HuH-7.5 (cell line): ENCODE measurements at regions not wholly inside any gene's neighbourhood (a gene's known extent, or its start where the extent isn't known, plus 50 kb on each side); places are given as distances from the start of the nearest gene placed in this dataset.
"Not testable (repeated sequence)": the region's sequence is repeated elsewhere in the genome, so short reads cannot be mapped to it uniquely, and the experiment has no call there.

Experiments
- DNase-seq: peaks from one replicate; pipeline ENCODE4 v3.0.0; 2011; ENCODE audit warnings: low spot score

- no peak for DNase-seq
Observed at GRCh38 chr2:195162918-195163317, 494.1 kb upstream of the SLC39A10 start.

DNA sequence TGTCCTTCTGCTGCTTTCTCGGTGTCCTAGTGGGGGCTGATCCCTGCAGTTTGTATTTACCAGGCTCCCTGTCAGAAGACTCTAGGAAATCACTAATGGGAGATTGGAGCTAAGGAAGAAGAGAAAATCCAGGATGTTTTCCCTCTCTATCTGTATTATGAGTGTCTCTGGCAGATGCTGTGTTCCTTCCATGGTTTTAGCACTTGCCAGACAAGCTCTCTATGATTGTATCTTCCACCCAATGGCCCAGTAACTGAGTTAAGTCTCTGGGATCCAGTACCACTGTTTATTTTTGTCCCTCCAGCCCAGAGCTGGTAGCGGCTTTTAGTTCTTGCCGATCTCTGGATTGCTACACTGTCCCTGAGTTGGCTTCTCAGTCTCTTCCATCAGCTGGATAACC is 494.8 kb upstream of the SLC39A10 start:
- no peak for DNase-seq

DNA sequence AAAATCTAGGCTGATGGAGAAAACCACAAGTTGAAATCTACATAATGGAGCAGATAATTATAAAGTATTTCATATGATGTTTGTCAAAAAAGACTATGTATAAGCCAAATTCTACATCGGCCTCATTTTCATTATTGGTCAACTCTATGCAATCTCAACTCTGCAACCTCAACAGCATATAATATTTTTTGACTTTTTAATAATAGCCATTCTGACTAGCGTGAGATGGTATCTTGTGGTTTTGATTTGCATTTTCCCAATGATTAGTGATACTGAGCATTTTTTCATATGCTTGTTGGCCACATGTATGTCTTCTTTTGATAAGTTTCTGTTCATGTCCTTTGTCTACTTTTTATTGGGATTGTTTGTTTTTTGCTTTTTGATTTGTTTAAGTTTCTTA is 496.1 kb upstream of the SLC39A10 start:
- DNase-seq = no peak

DNA sequence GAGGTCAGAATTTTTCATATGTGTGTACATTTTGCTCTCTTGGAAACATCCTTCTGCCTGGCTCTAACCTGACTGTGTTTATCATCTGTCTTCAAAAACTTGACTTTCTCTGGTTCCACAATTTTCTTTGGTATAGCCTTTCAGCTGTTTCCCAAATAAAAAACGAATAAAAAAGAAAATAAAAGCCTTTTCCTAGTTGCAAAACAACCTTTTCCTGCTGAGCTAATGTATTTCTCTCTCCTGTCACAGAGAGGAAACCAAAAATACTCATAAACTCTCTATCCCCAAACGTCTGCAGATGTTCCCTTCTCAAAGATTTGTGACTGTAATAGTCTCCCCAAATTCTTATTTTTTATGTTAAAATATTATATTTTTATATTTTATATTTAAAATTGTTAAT is 505.3 kb upstream of the SLC39A10 start:
- no peak for DNase-seq

- no peak for DNase-seq
Observed at GRCh38 chr2:195150819-195151218, 506.2 kb upstream of the SLC39A10 start.

- no peak for DNase-seq
Observed at GRCh38 chr2:195148004-195148403, 509.0 kb upstream of the SLC39A10 start.

DNA sequence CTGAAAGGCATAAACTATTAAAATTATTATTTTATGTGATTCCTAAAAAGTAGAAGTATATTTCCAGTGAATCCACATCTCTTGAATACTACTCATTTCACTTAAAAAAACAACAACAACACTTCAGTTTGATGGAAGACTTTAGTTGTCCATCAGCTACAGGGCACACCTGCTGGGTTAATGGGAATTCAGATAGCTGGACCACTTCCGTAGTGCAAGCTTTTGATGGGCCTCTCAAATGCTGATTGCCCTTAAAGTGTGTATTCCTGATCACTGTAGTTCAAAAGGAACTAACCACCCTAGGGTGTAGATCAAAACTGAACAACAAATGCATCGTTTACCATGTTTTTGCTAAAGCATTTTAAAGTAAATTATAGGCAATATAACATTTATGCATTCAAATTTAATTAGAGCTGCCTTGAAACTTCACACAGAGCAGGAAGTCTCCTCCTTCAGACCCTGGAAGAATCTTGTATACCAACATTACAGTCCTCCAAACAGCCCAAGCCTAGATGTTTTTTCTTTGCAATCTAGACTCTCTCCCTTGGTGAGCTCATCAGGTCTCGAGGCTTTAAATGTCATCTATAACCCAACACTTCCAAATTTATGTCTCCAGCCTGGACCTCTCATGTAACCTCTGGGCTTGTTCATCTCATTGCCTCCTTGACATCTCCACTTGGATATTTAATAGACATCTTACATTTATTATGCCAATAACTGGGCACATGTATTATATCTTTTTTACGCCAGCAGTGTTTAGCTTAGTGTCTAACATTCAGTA is 510.1 kb upstream of the SLC39A10 start:
- DNase-seq = no peak

GRCh38 chr2:195138435-195138834 is 518.6 kb upstream of the SLC39A10 start:
- no peak for DNase-seq

DNA sequence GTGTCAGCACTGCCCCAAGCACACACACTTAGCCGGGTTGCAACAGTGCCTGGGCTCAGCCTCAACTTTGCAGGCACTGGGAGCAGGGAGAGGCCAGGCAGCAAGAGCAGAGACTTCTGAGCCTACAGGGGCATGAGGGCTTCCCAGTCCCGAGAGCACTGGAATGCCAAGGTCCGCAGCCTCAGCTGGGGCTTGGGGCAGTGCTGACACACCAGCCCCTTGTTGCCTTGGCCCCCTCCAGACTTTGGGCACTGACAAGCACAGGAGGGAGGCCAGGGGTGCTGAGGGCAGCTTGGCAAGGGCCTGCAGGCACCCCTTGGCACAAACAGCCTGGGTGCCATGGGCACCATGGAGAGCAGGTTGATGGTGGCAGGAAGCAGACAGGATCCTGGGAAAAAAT is 531.1 kb upstream of the SLC39A10 start:
- not testable (repeated sequence) for DNase-seq

DNA sequence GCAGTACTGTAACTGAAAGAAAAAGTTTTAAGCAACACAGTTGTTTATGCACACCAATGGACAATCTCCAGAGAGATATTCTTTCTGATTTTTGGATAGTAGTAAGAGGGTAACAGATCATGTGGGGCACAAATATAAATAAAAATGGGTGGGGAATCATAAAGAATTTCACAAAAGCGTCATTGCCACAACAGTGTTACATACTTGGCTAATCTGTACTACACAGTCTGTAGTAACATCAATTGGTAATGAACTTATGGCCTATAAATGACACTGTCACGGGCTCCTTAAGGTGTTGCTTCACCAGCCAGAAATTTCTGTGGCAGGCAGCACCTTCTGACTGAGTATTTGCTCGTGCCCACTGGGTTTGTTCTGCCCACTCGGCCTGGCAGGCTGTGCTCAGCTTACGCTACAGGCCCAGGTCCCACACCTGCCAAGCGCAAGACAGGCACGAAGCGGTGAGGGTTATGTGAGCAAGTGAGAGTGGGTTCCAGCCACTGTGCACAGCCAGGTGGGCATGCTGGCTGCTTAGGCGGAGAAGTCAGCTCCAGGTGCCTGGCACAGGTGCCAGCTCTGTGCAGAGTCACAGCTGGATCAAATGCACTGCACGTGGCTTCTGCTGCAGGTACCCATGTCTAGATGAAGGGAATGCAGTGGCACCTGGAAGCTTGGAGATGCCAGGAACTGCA is 532.5 kb upstream of the SLC39A10 start:
- no peak for DNase-seq

DNA sequence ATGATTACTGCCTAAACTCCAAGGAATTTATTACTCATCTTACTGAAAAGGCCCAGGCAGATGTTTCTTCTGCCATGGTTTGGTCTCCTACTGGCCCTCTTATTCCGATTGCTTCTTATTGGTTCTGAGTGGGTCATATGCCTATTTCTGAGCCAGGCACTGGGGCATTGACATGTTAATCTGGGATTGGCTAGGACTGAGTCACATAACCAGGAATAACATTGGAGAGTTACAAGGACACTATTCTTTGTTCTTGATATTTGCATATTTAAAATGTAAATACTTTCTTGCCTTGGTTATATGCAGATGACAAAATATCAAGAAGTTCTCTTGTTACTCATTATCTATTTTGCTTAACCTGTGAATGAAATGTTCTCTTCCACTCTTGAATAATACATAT is 534.4 kb upstream of the SLC39A10 start:
- DNase-seq = no peak

GRCh38 chr2:195121341-195121740 is 535.7 kb upstream of the SLC39A10 start:
- DNase-seq = no peak

DNA sequence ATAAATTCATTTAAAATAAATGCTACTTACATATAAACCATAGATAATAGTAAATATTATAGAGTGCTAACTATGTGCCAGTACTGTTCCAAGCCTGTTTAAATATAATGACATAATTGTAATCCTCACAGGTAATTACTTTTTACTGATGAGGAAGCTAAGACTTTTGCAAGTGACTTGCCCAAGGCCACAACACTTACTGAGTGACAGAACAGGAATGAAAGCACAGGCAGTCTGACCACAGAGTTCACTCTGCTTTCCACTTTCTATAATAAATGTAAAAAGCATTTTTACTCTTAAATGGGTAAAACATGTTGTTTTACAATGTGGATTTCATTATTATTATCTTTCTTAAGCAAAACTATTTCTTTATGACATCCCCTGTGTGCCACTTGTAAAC is 537.8 kb upstream of the SLC39A10 start:
- no peak for DNase-seq

DNA sequence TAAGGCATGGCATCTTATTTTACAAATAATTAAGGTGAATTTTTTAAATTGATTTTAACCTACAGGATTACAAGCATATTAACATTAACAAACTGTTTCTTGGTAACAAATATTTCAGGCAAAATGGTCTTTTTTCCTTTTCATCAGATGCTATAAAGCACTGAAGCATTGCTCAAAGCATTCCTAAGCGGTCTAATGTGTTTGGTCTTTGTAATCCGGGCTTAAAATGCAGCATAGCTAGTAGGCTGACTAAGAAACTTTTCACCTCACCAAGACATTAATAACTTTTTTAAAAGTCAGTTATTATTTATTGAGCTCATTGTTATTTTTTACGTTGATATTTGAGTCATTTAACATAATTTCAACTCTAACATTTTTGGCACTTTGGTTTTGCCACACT is 538.8 kb upstream of the SLC39A10 start:
- DNase-seq = no peak

- DNase-seq = no peak
Observed at GRCh38 chr2:195117011-195117410, 540.0 kb upstream of the SLC39A10 start.

DNA sequence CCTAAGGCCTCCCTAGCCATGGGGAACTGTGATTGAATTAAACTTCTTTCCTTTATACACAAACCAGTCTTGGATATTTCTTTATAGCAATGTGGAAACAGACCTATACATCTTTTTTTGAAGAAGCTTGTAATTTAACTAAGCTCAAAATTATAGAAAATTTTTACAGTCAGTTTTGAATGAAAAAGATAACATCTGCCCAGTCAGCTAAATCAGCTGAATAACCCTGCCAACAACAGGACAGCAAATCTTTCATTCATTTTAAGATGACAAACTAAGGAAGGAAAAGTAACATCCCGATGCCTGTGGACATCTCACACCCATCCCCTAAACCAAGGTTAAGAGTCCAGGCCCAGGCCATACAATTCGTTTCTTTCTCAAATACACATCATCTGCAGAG is 541.3 kb upstream of the SLC39A10 start:
- DNase-seq = no peak

- DNase-seq = no peak
Observed at GRCh38 chr2:195108182-195108581, 548.8 kb upstream of the SLC39A10 start.

GRCh38 chr2:195106681-195107380 is 550.2 kb upstream of the SLC39A10 start:
- no peak for DNase-seq

GRCh38 chr2:195105581-195105980 is 551.4 kb upstream of the SLC39A10 start:
- no peak for DNase-seq

- DNase-seq = no peak
Observed at GRCh38 chr2:195094330-195094729, 562.7 kb upstream of the SLC39A10 start.

GRCh38 chr2:195092341-195092740 is 564.7 kb upstream of the SLC39A10 start:
- DNase-seq = no peak

DNA sequence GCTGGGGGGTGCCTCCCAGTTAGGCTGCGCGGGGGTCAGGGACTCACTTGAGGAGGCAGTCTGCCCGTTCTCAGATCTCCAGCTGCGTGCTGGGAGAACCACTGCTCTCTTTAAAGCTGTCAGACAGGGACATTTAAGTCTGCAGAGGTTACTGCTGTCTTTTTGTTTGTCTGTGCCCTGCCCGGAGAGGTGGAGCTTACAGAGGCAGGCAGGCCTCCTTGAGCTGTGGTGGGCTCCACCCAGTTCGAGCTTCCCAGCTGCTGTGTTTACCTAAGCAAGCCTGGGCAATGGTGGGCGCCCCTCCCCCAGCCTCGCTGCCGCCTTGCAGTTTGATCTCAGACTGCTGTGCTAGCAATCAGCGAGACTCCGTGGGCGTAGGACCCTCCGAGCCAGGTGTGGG is 584.2 kb upstream of the SLC39A10 start:
- DNase-seq = not testable (repeated sequence)

DNA sequence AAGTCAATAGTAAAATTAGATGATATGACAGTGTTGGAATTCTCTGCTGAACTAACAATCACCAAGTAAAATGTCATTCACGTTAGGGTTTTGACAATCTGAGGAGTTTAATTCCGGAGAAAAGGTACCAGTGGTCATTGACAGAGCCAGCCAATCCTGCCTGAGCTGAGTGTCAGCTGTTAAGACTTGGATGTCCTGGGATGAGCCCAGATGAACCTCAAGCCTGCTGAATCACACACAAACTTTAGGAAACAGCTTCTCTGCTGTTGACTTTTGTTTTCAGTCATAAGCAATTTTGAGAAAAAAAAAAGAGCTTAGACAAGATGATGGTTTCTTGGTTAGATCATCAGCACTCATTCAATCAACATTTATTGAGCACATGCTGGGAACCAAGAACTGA is 600.0 kb upstream of the SLC39A10 start:
- DNase-seq = no peak
